Left hindlimb (tissue), 1 donor: ENCODE measurements at regions not wholly inside any gene's neighbourhood (a gene's known extent, or its start where the extent isn't known, plus 50 kb on each side); places are given as distances from the start of the nearest gene placed in this dataset.

ENCODE experiments used
- DNase-seq: peaks from one replicate; pipeline ENCODE4 v3.0.0-alpha.2; 2018

GRCh38 chr5:173524136-173524535, 92.3 kb downstream of the BOD1 start:
- no peak for DNase-seq

- DNase-seq, result no peak
Observed at GRCh38 chr5:173523388-173523787, 93.1 kb downstream of the BOD1 start.

- no peak for DNase-seq
Observed at GRCh38 chr5:173522518-173522917, 93.9 kb downstream of the BOD1 start.

GRCh38 chr5:173518856-173519255, 97.6 kb downstream of the BOD1 start:
- DNase-seq, result no peak

- no peak for DNase-seq
Observed at GRCh38 chr5:173517648-173518047, 98.8 kb downstream of the BOD1 start.

GRCh38 chr5:173515526-173515925, 100.9 kb downstream of the BOD1 start:
- DNase-seq, result no peak

- no peak for DNase-seq
Observed at GRCh38 chr5:173514661-173515060, 101.8 kb downstream of the BOD1 start.

- DNase-seq, result no peak
Observed at GRCh38 chr5:173513521-173513991, 102.9 kb downstream of the BOD1 start.

GRCh38 chr5:173512637-173513435, 103.6 kb downstream of the BOD1 start:
- no peak for DNase-seq

- no peak for DNase-seq
Observed at GRCh38 chr5:173509060-173509459, 107.4 kb downstream of the BOD1 start.

GRCh38 chr5:173507171-173507570, 109.3 kb downstream of the BOD1 start:
- DNase-seq, result no peak

GRCh38 chr5:173505634-173506033, 110.8 kb downstream of the BOD1 start:
- no peak for DNase-seq

GRCh38 chr5:173501922-173502321, 114.5 kb downstream of the BOD1 start:
- no peak for DNase-seq

GRCh38 chr5:173501271-173501670, 115.2 kb downstream of the BOD1 start:
- DNase-seq, result no peak

GRCh38 chr5:173500213-173500560, 116.3 kb downstream of the BOD1 start:
- no peak for DNase-seq

GRCh38 chr5:173499471-173500212, 116.8 kb downstream of the BOD1 start:
- DNase-seq, result no peak

GRCh38 chr5:173498739-173499470, 117.5 kb downstream of the BOD1 start:
- no peak for DNase-seq

- DNase-seq, result peak; percentile 70
Observed at GRCh38 chr5:173498286-173498685, 118.2 kb downstream of the BOD1 start.

GRCh38 chr5:173497685-173498084, 118.8 kb downstream of the BOD1 start:
- no peak for DNase-seq

GRCh38 chr5:173496883-173497255, 119.6 kb downstream of the BOD1 start:
- DNase-seq, result no peak

GRCh38 chr5:173496129-173496882, 120.1 kb downstream of the BOD1 start:
- DNase-seq, result no peak

- DNase-seq, result peak; percentile 53
Observed at GRCh38 chr5:173495225-173495904, 121.1 kb downstream of the BOD1 start.
